NCI-H146 (cell line): ENCODE measurements at regions not wholly inside any gene's neighbourhood (a gene's known extent, or its start where the extent isn't known, plus 50 kb on each side); places are given as distances from the start of the nearest gene placed in this dataset.

Experiments
- DNase-seq: peaks from one replicate; lab custom pipeline; 2025; lab: John Stamatoyannopoulos, UW

- DNase-seq, result no peak
Measured at GRCh38 chr15:27671819-27672437, 427.2 kb downstream of the OCA2 start.

- peak; percentile 37 for DNase-seq
Measured at GRCh38 chr15:27670486-27671209, 428.5 kb downstream of the OCA2 start.

- no peak for DNase-seq
Measured at GRCh38 chr15:27669641-27670040, 429.5 kb downstream of the OCA2 start.

GRCh38 chr15:27668471-27669220 lies 430.5 kb downstream of the OCA2 start:
- no peak for DNase-seq

GRCh38 chr15:27665002-27665401 lies 434.1 kb downstream of the OCA2 start:
- DNase-seq, result no peak

- DNase-seq, result no peak
Measured at GRCh38 chr15:27662892-27663291, 436.2 kb downstream of the OCA2 start.

GRCh38 chr15:27660676-27661075 lies 438.4 kb downstream of the OCA2 start:
- no peak for DNase-seq

GRCh38 chr15:27656296-27656987 lies 442.7 kb downstream of the OCA2 start:
- no peak for DNase-seq

GRCh38 chr15:27655056-27655455 lies 444.1 kb downstream of the OCA2 start:
- no peak for DNase-seq

GRCh38 chr15:27650244-27650643 lies 448.9 kb downstream of the OCA2 start:
- DNase-seq, result no peak

GRCh38 chr15:27648359-27648758 lies 450.8 kb downstream of the OCA2 start:
- no peak for DNase-seq

- no peak for DNase-seq
Measured at GRCh38 chr15:27646531-27646930, 452.6 kb downstream of the OCA2 start.

- DNase-seq, result no peak
Measured at GRCh38 chr15:27645672-27646071, 453.4 kb downstream of the OCA2 start.

GRCh38 chr15:27642981-27643380 lies 456.1 kb downstream of the OCA2 start:
- DNase-seq, result no peak

- DNase-seq, result no peak
Measured at GRCh38 chr15:27639595-27639994, 459.5 kb downstream of the OCA2 start.

- no peak for DNase-seq
Measured at GRCh38 chr15:27638958-27639357, 460.2 kb downstream of the OCA2 start.

- DNase-seq, result no peak
Measured at GRCh38 chr15:27635916-27636315, 463.2 kb downstream of the OCA2 start.

- DNase-seq, result no peak
Measured at GRCh38 chr15:27628486-27628885, 470.6 kb downstream of the OCA2 start.

- no peak for DNase-seq
Measured at GRCh38 chr15:27627623-27628022, 471.5 kb downstream of the OCA2 start.

- DNase-seq, result peak; percentile 51
Measured at GRCh38 chr15:27623560-27624305, 475.4 kb downstream of the OCA2 start.

- peak; percentile 9 for DNase-seq
Measured at GRCh38 chr15:27623149-27623548, 476.0 kb downstream of the OCA2 start.

- DNase-seq, result no peak
Measured at GRCh38 chr15:27622371-27622770, 476.7 kb downstream of the OCA2 start.
